Breast epithelium (tissue), 3 donors: ENCODE measurements at regions not wholly inside any gene's neighbourhood (a gene's known extent, or its start where the extent isn't known, plus 50 kb on each side); places are given as distances from the start of the nearest gene placed in this dataset.

Experiments used
- CTCF ChIP-seq, 3 donors: fragments of 450-650 bp; IDR thresholded peaks; one replicate each; pipeline ENCODE4 v1.5.1; 2016 to 2017; ENCODE audit warnings: antibody characterized with exemption in 3 of 3, mild to moderate bottlenecking in 3 of 3, moderate library complexity in 3 of 3
- POLR2A ChIP-seq: fragments of 450-650 bp; IDR thresholded peaks from one replicate; pipeline ENCODE4 v1.6.1; 2016; ENCODE audit warnings: antibody characterized with exemption, mild to moderate bottlenecking, moderate library complexity

DNA sequence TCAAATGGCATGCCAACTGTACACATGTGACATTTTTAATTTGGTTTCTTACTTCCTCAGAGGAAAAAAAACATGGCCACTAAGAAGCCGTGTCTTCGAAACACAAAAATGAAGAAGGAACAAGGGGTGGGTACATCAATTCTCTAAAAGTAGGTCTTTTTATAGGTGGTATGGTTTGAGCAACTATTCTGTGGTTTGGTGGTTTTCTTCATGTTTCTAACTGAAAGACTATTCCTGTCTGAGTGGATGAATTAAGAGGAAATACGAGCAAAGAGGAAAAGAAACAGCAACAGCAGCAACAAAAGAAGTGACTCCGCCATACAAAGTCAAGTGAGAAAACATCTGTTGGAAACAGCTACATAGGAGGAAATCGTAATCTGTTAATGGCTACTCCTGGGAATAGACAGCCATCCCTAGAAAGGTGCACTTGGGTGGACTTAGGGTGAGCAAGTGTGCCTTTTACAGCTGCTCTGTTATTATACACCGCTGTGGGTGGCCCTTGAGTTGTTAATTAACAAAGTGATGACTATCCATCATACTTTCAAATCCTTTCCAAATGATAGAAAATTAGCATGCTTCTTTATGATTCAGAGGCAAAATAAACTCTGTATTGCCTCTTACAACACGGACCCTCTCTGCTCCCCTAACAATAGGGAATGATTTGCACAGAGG, 575.8 kb downstream of the TLE1 start:
- no peak for TF ChIP-seq CTCF (IDR thresholded peaks at IDR 0.05)
- no peak for TF ChIP-seq POLR2A
